ENCODE measurements at regions not wholly inside any gene's neighbourhood (a gene's known extent, or its start where the extent isn't known, plus 50 kb on each side); places are given as distances from the start of the nearest gene placed in this dataset.

DNA sequence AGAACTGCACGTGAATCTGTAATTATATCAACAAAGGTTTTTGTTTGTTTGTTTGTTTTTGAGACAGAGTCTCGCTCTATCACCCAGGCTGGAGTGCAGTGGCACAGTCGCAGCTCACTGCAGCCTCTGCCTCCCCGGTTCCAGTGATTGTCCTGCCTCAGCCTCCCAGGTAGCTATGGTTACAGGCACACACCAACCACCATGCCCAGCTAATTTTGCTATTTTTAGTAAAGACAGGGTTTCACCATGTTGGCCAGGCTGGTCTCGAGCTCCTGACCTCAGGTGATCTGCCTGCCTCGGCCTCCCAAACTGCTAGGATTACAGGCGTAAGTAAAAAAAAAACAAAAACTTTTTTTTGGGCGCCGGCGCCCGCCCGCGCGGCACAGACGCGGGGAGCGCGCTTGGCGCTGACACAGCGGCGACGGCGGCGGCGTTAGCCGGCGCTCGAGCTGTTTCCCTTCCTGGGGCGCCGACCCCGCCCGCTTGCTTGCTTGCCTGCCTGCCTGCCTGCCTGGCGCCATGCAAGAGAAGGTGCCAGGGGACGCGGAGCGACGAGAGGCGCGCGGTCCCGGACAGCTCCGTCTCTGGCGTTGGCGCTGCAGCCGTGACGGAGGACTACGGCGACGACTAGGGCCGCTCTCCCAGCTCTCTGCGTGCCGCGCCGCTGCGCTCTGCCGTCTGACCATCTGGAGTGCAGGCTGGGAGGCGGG lies 171.4 kb upstream of the NUPR2 start:
- no peak for TF ChIP-seq POLR2A (IDR thresholded peaks at IDR 0.05)
- TF ChIP-seq, protein P1, sequence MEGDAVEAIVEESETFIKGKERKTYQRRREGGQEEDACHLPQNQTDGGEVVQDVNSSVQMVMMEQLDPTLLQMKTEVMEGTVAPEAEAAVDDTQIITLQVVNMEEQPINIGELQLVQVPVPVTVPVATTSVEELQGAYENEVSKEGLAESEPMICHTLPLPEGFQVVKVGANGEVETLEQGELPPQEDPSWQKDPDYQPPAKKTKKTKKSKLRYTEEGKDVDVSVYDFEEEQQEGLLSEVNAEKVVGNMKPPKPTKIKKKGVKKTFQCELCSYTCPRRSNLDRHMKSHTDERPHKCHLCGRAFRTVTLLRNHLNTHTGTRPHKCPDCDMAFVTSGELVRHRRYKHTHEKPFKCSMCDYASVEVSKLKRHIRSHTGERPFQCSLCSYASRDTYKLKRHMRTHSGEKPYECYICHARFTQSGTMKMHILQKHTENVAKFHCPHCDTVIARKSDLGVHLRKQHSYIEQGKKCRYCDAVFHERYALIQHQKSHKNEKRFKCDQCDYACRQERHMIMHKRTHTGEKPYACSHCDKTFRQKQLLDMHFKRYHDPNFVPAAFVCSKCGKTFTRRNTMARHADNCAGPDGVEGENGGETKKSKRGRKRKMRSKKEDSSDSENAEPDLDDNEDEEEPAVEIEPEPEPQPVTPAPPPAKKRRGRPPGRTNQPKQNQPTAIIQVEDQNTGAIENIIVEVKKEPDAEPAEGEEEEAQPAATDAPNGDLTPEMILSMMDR (IDR thresholded peaks at IDR 0.05): no peak

All from esophagus squamous epithelium (tissue), 4 donors.